Epithelial cell of esophagus (primary cell): ENCODE measurements at regions not wholly inside any gene's neighbourhood (a gene's known extent, or its start where the extent isn't known, plus 50 kb on each side); places are given as distances from the start of the nearest gene placed in this dataset.

ENCODE experiments used
- DNase-seq: peaks from one replicate; pipeline ENCODE4 v3.0.0; 2010; ENCODE audit warnings: low read depth
- H3K4me3 ChIP-seq: 2 replicates; pipeline ENCODE4 v1.5.1; 2011; ENCODE audit warnings: mild to moderate bottlenecking, low read length, control low read depth
- TF ChIP-seq, protein P1 (sequence below): IDR thresholded peaks from 2 replicates; pipeline ENCODE4 v1.5.1; 2011; ENCODE audit warnings: low read depth, mild to moderate bottlenecking, low read length, control low read depth, inconsistent platforms; ENCODE audit not compliant: insufficient read depth; ENCODE audit errors: missing control alignments

DNA sequence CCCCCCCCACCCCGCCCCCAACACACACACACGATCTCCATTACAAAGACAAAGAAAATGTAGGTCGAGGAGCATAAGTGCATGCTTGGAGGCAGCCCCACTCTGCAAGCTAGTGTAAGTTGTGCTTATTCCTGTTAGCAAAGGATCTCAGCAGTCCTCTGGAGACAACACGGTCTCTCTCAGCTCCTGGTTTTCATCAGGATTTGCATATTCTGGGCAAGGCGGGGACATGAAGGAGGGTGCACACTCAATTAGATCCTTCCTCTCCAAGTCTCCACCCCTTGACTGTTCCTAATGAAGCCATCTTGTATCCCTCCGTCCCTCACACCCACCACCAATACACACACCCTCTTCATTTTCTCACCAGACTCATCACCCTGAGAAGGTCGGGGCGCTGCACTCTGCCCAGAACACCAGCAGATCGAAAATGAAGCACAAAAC lies 63.8 kb downstream of the MRPL46 start:
- DNase-seq: no peak
- H3K4me3 ChIP-seq: no peak overlapping the region
- TF ChIP-seq, protein P1, sequence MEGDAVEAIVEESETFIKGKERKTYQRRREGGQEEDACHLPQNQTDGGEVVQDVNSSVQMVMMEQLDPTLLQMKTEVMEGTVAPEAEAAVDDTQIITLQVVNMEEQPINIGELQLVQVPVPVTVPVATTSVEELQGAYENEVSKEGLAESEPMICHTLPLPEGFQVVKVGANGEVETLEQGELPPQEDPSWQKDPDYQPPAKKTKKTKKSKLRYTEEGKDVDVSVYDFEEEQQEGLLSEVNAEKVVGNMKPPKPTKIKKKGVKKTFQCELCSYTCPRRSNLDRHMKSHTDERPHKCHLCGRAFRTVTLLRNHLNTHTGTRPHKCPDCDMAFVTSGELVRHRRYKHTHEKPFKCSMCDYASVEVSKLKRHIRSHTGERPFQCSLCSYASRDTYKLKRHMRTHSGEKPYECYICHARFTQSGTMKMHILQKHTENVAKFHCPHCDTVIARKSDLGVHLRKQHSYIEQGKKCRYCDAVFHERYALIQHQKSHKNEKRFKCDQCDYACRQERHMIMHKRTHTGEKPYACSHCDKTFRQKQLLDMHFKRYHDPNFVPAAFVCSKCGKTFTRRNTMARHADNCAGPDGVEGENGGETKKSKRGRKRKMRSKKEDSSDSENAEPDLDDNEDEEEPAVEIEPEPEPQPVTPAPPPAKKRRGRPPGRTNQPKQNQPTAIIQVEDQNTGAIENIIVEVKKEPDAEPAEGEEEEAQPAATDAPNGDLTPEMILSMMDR: no peak

DNA sequence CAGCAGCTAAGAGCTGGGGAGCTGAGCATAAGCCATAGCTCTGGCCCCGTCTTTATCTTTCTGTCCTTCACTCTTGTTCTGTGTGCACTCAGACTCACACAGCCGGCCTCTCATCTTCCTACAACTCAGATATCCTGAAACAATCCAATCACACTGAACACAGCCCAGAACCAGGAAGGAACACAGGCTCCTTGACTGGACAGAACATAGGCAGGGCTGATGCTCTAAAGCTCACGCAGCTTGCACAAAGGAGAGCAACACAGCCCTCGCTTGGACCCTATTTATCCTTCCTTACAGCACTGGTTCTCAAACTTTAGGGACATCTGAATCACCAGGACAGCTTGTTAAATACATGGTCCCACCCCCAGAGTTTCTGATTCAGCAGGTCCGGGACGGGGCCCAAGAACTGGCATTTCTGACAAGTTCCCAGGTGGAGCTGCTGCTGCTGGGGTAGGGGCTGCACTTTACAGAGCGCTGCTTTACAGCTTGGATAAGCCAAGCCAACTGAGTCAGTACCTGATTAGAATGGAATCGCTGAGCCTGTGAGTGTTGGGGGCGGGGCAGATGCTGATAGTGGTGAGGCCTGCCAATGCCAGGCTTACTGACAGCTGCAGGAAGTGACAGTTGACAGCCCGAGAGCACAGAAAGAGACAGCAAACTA lies 65.1 kb downstream of the MRPL46 start:
- TF ChIP-seq, protein P1: no peak
- no peak overlapping the region for H3K4me3 ChIP-seq
- DNase-seq: no peak

DNA sequence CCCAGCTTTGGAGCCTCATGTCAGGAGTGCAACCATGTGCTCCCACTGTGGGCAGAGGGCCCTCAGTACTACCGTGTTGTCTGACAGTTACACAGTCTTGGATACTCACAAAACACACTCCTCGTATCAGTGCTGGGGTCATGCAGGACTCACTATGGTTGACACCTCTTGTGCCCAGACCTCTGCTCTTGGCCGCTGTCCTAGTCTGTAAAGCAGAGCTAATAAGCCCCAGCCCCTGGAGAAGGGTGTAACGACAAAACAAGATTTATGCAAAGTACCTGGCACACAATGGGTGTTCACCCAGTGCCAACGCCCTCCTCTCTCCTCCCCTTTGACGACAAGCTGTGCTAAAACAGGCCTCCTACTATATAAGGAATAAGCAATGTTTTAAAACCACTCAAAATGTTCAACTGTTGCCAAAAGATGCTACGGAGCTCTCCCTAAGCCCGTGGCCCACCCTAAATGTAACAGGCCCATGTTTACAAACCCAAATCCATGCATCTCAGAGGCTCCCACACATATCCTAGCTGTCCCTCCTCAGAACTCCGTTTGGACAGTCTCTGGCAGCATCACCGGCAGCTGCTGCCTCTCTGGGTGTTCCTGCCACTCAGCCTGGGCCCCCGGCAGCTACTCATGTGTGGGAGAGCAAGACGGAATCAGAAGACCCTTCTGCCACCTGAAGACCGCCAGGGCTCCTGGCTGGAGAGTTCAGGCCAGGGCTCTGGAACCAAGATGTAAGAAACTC lies 65.8 kb downstream of the MRPL46 start:
- no peak overlapping the region for H3K4me3 ChIP-seq
- DNase-seq: no peak
- TF ChIP-seq, protein P1: no peak

DNA sequence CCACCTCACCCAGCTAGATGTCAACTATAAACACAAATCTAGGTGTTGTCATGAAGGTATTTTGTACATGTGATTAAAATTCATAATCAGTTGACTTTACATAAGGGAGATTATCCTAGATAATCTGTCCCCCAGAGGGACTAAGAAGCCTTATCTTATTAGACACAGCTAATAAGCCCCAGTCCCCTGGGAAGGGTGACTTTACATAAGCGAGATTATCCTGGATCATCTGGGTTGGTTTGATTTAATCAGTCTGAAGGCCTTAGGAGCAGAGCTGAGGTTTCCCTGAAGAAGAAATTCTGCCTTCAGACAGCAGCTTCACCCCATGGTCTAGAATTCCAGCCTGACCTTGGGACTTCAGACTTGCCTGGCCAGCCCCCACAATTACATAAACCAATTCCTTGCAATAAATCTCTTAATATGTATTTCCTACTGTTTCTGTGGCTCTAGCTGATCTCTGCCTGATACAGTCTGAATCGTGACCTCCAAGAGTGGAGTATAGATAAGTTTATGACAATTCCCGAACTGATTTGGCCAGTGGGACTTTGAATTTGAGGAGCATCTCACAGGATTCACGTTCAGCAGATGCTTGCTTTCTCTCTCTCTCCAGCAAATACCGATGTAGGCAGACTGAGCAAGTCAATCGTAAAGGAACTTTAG lies 66.5 kb downstream of the MRPL46 start:
- H3K4me3 ChIP-seq: no peak overlapping the region
- no peak for DNase-seq
- TF ChIP-seq, protein P1: no peak

DNA sequence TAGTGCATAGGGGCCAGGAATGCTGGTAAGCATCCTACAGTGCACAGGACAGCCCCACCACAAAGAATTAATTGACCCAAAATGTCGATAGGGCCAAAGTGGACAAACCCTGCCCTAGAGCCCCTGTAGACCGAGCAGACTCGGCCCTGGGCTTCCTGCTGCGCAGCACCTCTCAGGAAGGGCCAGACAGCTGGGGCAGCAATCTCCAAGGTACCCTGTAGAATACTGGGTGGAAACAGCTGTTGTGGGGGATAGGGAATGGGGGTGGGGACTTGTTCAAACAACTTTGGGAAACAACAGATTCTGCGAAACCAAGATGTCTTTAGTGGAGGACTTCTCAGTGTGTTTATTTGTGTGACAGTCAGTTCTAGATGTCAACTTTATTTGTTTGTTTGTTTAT lies 67.1 kb downstream of the MRPL46 start:
- no peak for DNase-seq
- H3K4me3 ChIP-seq: no peak overlapping the region
- TF ChIP-seq, protein P1: no peak

DNA sequence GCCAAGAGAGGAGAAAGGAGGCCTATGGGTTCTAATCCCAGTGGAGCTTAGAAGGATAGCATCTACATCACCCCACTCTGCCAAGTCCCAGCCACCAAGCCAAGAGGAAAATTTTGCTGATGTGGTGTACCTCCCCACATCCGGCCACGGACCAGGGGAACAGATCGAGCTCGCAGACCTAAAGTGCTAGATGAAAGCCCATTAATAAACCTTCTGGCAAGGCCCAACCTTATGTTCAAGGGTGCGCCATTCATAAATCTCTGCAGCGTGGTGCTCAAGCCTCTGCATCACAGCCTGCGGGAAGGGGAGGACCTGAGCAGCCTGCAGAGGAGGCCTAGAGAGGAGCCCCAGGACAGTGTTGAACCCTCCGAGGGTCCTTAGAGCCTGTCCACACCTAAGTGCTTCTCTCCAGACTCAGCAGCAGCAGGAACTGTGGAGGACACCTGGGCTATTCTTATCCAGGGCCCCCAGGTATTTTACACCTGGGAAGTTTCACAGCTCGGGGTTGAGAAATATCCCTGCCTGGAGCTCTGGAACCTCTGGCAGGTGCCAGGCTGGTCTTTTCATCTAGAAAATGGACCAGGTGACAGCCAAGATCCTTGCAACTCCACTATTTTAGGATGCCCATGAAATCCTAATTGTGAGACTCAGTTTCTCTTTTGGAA lies 68.0 kb downstream of the MRPL46 start:
- no peak overlapping the region for H3K4me3 ChIP-seq
- TF ChIP-seq, protein P1: no peak
- no peak for DNase-seq
